Spinal cord (tissue), 9 donors: ENCODE measurements at regions not wholly inside any gene's neighbourhood (a gene's known extent, or its start where the extent isn't known, plus 50 kb on each side); places are given as distances from the start of the nearest gene placed in this dataset.

Source experiments
- DNase-seq, 6 donors: peaks; one replicate each; pipeline versions ENCODE4 v3.0.0 to v3.0.0-alpha.2; 2013 to 2015; ENCODE audit warnings: low spot score in 6 of 6, low read depth in 4 of 6
- H3K27ac ChIP-seq: one replicate; pipeline ENCODE4 v1.5.1; 2013; ENCODE audit warnings: low read depth, low read length, control low read depth
- H3K27me3 ChIP-seq: one replicate; pipeline ENCODE4 v1.6.1; 2013; ENCODE audit warnings: low read length; ENCODE audit not compliant: control insufficient read depth, insufficient read depth
- H3K36me3 ChIP-seq: one replicate; pipeline ENCODE4 v1.6.1; 2013; ENCODE audit warnings: low read length; ENCODE audit not compliant: control insufficient read depth, insufficient read depth
- H3K4me1 ChIP-seq: one replicate; pipeline ENCODE4 v1.6.1; 2013; ENCODE audit warnings: low read length; ENCODE audit not compliant: control insufficient read depth, insufficient read depth
- H3K4me3 ChIP-seq: one replicate; pipeline ENCODE4 v1.5.1; 2013; ENCODE audit warnings: low read depth, low read length, control low read depth
- H3K9me3 ChIP-seq: one replicate; pipeline ENCODE4 v1.6.1; 2013; ENCODE audit warnings: low read length; ENCODE audit not compliant: control insufficient read depth, insufficient read depth
- WGBS: methylation state at CpG from one replicate; pipeline ENCODE4 v1.1.5; 2013; ENCODE audit warnings: missing lambda C conversion rate; ENCODE audit not compliant: insufficient coverage; 5-methylcytosine and 5-hydroxymethylcytosine counted together
- donor health status: healthy.

DNA sequence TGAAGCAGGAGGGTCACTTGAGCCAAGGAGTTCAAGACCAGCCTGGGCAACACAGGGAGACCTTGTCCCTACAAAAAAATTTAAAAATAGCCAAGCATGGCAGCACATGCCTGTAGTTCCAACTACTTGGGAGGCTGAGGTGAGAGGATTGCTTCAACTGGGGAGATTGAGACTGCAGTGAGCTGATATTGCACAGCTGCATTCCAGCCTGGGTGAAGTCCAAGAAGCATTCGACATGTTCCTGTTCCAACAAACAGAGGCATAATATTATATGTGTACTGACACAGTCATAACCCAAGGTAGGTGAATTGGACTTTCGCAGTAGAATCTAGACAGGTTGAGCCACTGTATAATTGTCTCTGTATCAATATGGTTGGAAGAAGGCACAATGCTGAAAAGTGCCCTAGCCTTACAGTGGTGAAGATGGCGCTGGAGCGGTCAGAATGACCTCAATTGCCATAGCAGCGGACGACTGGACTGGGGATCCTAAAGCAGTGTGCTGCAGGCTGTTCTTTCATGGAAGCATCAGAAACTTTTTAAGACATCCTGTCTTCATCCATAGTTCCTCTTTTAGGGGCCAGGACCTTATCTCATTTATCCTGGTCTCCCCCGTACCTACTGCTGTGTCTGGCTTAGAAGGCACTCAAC is 112.0 kb upstream of the CLDN10 start:
- WGBS = 96% methylated on average over 5 of the region's 7 CpGs
- H3K27ac ChIP-seq = no peak overlapping the region
- H3K4me3 ChIP-seq = no peak overlapping the region
- no peaks in the 10 kb centered on the region for H3K36me3 ChIP-seq
- no peaks in the 10 kb centered on the region for H3K9me3 ChIP-seq
- H3K27me3 ChIP-seq = no peaks in the 10 kb centered on the region
- no peaks in the 10 kb centered on the region for H3K4me1 ChIP-seq
- no peak for DNase-seq

DNA sequence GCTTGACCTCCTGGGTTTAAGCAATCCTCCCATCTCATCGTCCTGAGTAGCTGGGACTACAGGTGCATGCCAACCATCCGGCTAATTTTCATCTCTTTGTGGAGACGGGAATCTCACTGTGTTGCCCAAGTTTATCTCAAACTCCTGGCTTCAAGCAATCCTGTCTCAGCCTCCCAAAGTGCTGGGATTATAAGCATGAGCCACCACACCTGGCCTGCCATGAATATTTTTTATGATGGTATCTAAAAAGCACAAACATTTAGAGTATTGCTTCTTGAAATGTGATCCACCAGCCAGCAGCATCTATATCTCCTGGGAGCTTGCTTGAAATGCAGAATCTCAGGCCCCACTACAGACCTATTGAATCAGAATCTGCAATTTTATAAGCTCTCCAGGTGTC is 111.2 kb upstream of the CLDN10 start:
- Histone ChIP-seq H3K36me3 (no peaks in the 10 kb centered on the region), H3K4me3 (no peak overlapping the region), H3K9me3 (no peaks in the 10 kb centered on the region), H3K27ac (no peak overlapping the region), H3K4me1 (no peaks in the 10 kb centered on the region), H3K27me3 (no peaks in the 10 kb centered on the region)
- DNase-seq = no peak
- 79% methylated on average over 3 of the region's 3 CpGs for WGBS

DNA sequence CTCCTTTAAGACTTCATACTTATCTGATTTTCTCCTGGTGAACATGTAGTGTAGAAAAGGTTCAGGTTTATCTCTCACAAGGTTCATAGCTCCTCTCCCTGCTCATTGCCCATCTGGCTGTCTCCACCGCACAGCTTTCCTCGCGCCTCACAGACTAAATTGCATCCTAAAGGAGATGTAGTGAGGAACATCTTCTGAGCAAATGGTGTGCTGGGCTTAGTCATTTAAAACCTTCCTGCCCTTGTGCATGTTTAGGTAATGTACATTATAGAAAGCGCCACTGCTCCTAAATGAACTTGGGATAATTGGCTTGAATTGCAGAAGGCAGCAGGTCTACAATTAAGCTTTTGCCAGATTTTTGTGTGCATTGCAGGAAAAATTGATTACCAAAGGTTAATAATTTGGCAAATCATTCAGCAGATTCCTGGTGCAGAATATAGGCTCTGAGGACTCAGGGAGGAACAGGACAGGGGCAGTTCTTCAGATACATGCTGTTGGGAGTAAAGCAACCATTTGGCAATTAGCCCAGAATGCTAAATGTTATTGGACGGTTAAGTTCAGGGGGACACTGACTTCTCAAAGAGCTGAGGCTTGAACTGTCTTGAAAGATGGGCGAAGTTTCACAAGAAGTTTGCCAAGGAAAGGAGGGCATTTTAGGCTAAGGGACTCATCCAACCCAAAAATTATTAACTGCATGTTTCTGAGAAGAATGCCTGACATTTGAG is 108.4 kb upstream of the CLDN10 start:
- no peaks in the 10 kb centered on the region for H3K9me3 ChIP-seq
- H3K4me1 ChIP-seq = no peaks in the 10 kb centered on the region
- 45% methylated on average over 3 of the region's 6 CpGs for WGBS
- no peak overlapping the region for H3K4me3 ChIP-seq
- DNase-seq = peak in 2 of 6 donors; percentile 21 to 71
- H3K27me3 ChIP-seq = no peaks in the 10 kb centered on the region
- no peak overlapping the region for H3K27ac ChIP-seq
- no peaks in the 10 kb centered on the region for H3K36me3 ChIP-seq

DNA sequence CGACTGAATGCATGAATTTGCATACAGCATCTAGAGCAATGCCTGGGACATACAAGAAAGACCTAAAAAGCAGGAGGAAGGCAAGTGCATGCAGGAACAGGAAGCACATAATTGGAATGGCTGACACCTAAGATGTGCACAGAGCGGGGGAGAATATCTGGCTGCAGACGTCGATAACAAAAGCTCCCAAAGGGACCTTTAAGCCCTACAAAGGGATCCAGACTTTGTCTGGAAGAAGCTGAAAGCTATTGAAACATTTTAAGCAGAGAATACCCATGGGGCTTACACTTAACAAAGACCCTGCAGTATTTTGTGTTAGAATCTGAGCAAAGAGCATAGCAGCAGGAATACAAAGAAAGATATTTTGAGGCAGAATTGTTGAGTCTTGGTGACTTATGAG is 107.4 kb upstream of the CLDN10 start:
- Histone ChIP-seq H3K27ac (no peak overlapping the region), H3K9me3 (no peaks in the 10 kb centered on the region), H3K4me3 (no peak overlapping the region), H3K27me3 (no peaks in the 10 kb centered on the region), H3K36me3 (no peaks in the 10 kb centered on the region), H3K4me1 (no peaks in the 10 kb centered on the region)
- peak in 1 of 6 donors; percentile 35 for DNase-seq
- 52% methylated on average over 4 of the region's 4 CpGs for WGBS

DNA sequence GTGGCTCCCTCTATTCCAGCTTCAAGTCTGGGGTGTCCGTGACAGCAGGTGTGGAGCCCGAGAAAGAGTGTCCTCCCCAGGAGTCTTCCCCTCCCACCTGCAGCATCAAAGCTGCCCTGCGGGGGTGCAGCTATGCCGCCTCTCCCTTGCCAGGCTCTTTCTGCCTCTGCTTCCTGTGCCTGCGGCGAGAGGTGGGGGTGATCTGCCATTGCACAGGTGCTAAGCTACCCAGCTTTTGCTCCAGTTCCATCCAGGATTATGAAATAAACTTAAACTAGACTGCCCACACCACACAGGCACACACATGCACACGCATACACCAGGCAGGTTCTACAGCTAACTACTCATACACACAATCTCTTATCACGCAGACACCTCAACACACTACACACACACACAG is 104.7 kb upstream of the CLDN10 start:
- no peaks in the 10 kb centered on the region for H3K36me3 ChIP-seq
- H3K27ac ChIP-seq = no peak overlapping the region
- WGBS = 67% methylated on average over 8 of the region's 8 CpGs
- H3K4me3 ChIP-seq = no peak overlapping the region
- no peaks in the 10 kb centered on the region for H3K9me3 ChIP-seq
- no peaks in the 10 kb centered on the region for H3K27me3 ChIP-seq
- no peaks in the 10 kb centered on the region for H3K4me1 ChIP-seq
- no peak for DNase-seq

DNA sequence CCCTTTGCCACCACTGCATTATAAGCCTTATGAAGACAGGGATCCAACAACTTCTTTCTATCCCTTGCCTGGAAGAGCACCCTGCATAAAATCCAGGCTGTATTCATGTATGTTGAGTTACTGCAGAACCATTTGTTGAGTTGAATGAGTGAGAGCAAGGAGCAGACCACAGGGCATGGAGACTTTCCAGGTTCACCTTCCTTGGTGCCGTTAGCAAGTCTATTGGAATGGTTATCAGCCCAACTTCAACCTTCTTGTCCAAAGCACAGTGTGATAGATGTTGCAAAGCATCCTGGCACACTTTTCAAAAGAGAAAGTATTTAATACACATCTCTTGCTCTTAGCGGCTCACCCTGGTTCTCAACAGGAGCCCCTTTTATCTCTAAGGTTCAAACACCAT is 100.9 kb upstream of the CLDN10 start:
- Histone ChIP-seq H3K27me3 (no peaks in the 10 kb centered on the region), H3K4me3 (no peak overlapping the region), H3K36me3 (no peaks in the 10 kb centered on the region), H3K9me3 (no peaks in the 10 kb centered on the region), H3K27ac (no peak overlapping the region), H3K4me1 (no peaks in the 10 kb centered on the region)
- 86% methylated on average over 2 of the region's 2 CpGs for WGBS
- no peak for DNase-seq

DNA sequence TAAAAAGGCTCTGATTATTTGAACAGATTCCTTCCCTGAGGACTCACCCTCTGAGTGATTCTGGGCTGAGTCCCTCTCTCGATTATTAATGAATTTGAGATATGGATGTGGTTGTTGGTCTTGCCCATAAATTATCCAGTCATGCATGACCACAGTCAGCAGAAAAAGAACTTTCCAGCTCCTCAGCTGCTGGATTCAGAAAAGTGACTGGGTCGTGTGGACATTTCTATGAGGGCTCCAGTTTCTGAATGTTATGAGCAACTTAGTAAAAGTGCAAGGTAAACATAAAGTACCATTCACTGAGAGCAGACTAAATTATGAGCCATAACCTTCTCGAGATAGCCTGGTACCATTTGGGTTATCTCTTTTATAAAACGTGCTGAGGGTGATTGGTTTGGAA is 100.1 kb upstream of the CLDN10 start:
- H3K27ac ChIP-seq = no peak overlapping the region
- no peak overlapping the region for H3K4me3 ChIP-seq
- no peaks in the 10 kb centered on the region for H3K9me3 ChIP-seq
- no CpG with 5 or more reads among the region's 4 CpGs for WGBS
- no peaks in the 10 kb centered on the region for H3K36me3 ChIP-seq
- DNase-seq = no peak
- no peaks in the 10 kb centered on the region for H3K4me1 ChIP-seq
- H3K27me3 ChIP-seq = no peaks in the 10 kb centered on the region

DNA sequence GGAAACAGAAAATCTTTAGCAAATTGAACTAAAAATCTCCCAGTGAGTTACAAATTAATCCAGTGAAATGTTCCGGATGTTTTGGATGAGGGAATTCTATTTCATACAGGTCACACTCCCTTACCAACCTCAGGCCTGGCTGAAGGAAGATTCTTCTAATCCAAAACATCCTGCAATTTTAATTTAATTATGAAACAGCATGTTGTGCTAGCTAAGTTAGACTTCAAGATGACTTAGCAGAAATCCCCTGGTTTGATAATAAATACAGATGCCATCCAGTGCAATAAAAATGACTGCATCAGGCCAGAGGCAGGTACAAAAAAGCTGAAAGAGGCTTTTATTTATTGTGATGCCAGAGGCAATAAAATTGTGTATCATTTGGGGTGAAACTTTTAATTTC is 96.7 kb upstream of the CLDN10 start:
- H3K27me3 ChIP-seq = no peaks in the 10 kb centered on the region
- no peak overlapping the region for H3K4me3 ChIP-seq
- H3K27ac ChIP-seq = no peak overlapping the region
- peaks cover 10% of the 10 kb centered on the region for H3K9me3 ChIP-seq
- no peaks in the 10 kb centered on the region for H3K4me1 ChIP-seq
- WGBS = no CpG with 5 or more reads among the region's 1 CpG
- DNase-seq = peak in 1 of 6 donors; percentile 14
- H3K36me3 ChIP-seq = no peaks in the 10 kb centered on the region

DNA sequence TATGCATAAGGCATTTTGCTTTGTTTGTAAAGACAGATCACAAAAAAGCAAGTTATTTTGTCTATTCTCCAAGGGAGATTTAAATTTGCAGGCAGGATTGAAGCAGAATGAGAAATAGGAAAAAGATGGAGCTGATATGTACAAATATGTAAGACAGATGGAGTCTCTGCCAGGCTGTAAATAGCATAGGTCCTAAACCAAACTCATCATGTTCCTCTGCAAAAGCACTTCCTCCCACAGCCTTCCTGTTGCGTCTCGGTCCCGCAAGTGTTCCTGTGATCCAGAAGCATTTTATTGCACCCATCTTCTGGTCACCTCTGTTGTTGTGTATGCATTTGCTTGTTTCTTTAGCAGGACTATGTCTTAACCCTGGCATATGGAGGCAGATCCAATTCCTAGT is 95.7 kb upstream of the CLDN10 start:
- Histone ChIP-seq H3K27me3 (no peaks in the 10 kb centered on the region), H3K4me3 (no peak overlapping the region), H3K9me3 (peaks cover 10% of the 10 kb centered on the region), H3K36me3 (no peaks in the 10 kb centered on the region), H3K27ac (no peak overlapping the region), H3K4me1 (no peaks in the 10 kb centered on the region)
- DNase-seq = peak in 1 of 6 donors; percentile 22
- WGBS = no CpG with 5 or more reads among the region's 3 CpGs

DNA sequence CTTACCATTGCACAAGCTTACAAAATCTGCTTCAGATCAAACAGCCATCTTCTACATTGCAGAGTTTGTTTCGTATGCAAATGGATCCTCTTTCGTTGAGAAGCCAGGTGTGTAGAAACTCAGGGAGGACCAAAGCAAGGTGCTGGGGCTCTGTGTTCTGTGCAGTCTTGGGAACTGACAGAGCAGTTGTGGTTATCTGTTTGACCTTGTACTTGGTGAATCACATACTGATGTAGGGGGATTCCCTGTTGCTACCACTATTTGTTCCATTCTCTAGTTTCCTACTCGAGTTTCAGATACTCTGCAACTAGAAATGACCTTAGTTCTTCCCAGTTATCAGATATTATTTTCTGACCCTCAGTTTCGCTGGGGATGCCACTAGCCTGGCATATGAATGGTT is 95.2 kb upstream of the CLDN10 start:
- Histone ChIP-seq H3K4me3 (no peak overlapping the region), H3K36me3 (no peaks in the 10 kb centered on the region), H3K27me3 (no peaks in the 10 kb centered on the region), H3K9me3 (peaks cover 10% of the 10 kb centered on the region), H3K4me1 (no peaks in the 10 kb centered on the region), H3K27ac (no peak overlapping the region)
- 80% methylated on average over 2 of the region's 4 CpGs for WGBS
- DNase-seq = no peak
